Osteocyte (in vitro differentiated cells): ENCODE measurements at regions not wholly inside any gene's neighbourhood (a gene's known extent, or its start where the extent isn't known, plus 50 kb on each side); places are given as distances from the start of the nearest gene placed in this dataset.

ENCODE experiments used
- DNase-seq: peaks from one replicate; pipeline ENCODE4 v3.0.0; 2021; ENCODE audit warnings: mixed read lengths; ENCODE audit not compliant: unreplicated experiment; ENCODE audit errors: extremely low spot score
- H3K27ac Mint-ChIP-seq: one replicate; pipeline ENCODE4 v1.8.0; 2021; ENCODE audit warnings: mild to moderate bottlenecking, mixed read lengths; ENCODE audit not compliant: unreplicated experiment
- H3K27me3 Mint-ChIP-seq: one replicate; pipeline ENCODE4 v1.8.0; 2021; ENCODE audit warnings: mixed read lengths; ENCODE audit not compliant: unreplicated experiment
- H3K36me3 Mint-ChIP-seq: one replicate; pipeline ENCODE4 v1.8.0; 2021; ENCODE audit warnings: mixed read lengths; ENCODE audit not compliant: unreplicated experiment
- H3K4me1 Mint-ChIP-seq: one replicate; pipeline ENCODE4 v1.8.0; 2021; ENCODE audit warnings: mixed read lengths; ENCODE audit not compliant: unreplicated experiment
- H3K4me3 Mint-ChIP-seq: one replicate; pipeline ENCODE4 v1.8.0; 2021; ENCODE audit warnings: mild to moderate bottlenecking, moderate library complexity, mixed read lengths; ENCODE audit not compliant: unreplicated experiment
- H3K9me3 Mint-ChIP-seq: one replicate; pipeline ENCODE4 v1.8.0; 2021; ENCODE audit warnings: mixed read lengths; ENCODE audit not compliant: unreplicated experiment
- TF ChIP-seq, protein P1 (sequence below): fragments of 200-600 bp; sonication (generic); IDR thresholded peaks from 2 replicates; pipeline ENCODE4 v1.5.0; 2021; ENCODE audit warnings: antibody characterized with exemption, mild to moderate bottlenecking, moderate library complexity

DNA sequence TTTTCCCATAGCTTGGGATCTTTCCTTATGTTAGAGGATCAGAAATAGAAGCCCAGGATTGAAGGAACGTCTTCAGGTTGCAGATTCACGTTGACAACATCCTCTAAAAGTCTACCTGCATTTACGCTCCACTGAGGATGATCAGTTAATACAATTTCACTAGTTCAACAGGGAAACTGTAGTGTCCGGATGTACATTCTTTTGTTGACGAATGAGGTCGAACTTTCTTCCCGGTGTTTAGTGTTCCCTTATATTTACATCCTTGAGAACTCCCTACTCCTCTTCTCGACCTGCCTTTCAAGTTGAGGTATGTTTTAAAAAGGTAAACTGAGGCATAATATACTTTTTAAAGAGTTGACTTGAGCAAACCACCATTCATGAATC lies 74.8 kb downstream of the SIK1 start:
- no peak for DNase-seq
- no peaks in the 10 kb centered on the region for H3K36me3 Mint-ChIP-seq
- no peaks in the 10 kb centered on the region for H3K9me3 Mint-ChIP-seq

DNA sequence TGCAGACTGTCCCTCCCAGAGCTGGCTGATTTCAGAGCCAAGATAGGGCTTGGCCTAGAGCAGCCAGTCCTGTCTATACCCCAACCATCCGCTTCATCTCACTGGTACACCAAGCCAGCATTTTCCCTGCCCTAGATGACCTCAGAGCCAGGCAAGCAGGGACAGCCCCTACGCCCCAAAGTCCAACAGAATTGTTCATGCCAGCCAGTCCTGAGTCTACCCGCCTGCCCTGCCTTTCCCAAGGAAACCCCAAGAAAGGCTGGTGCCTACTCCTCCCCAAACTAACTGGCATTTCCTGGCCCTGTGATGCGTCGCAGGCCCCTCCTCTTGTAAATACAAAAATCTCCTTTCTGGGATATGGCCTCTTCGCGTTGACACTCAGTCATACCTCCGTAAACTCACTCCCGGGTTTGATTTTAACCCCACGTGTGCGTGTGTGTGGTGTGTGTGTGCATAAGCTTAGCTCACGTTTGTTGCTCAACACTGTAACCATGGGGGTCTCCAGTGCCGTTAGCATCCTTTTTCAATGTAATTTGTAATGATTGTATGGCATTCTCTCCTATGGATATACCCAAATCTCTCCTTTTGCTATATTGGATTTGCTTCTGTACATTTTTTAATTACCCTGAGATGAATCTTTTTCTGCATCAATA lies 75.3 kb downstream of the SIK1 start:
- H3K27me3 Mint-ChIP-seq: no peaks in the 10 kb centered on the region
- H3K9me3 Mint-ChIP-seq: no peaks in the 10 kb centered on the region
- DNase-seq: no peak
- TF ChIP-seq, protein P1, sequence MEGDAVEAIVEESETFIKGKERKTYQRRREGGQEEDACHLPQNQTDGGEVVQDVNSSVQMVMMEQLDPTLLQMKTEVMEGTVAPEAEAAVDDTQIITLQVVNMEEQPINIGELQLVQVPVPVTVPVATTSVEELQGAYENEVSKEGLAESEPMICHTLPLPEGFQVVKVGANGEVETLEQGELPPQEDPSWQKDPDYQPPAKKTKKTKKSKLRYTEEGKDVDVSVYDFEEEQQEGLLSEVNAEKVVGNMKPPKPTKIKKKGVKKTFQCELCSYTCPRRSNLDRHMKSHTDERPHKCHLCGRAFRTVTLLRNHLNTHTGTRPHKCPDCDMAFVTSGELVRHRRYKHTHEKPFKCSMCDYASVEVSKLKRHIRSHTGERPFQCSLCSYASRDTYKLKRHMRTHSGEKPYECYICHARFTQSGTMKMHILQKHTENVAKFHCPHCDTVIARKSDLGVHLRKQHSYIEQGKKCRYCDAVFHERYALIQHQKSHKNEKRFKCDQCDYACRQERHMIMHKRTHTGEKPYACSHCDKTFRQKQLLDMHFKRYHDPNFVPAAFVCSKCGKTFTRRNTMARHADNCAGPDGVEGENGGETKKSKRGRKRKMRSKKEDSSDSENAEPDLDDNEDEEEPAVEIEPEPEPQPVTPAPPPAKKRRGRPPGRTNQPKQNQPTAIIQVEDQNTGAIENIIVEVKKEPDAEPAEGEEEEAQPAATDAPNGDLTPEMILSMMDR: no peak
- H3K4me1 Mint-ChIP-seq: peaks cover 3% of the 10 kb centered on the region
- H3K36me3 Mint-ChIP-seq: no peaks in the 10 kb centered on the region
- no peak overlapping the region for H3K4me3 Mint-ChIP-seq
- no peak overlapping the region for H3K27ac Mint-ChIP-seq

More for the DNA sequence above, 74.8 kb downstream of the SIK1 start:
- H3K27me3 Mint-ChIP-seq: no peaks in the 10 kb centered on the region
- H3K4me3 Mint-ChIP-seq: no peak overlapping the region
- H3K4me1 Mint-ChIP-seq: peaks cover 3% of the 10 kb centered on the region
- no peak overlapping the region for H3K27ac Mint-ChIP-seq
- TF ChIP-seq, protein P1: no peak

DNA sequence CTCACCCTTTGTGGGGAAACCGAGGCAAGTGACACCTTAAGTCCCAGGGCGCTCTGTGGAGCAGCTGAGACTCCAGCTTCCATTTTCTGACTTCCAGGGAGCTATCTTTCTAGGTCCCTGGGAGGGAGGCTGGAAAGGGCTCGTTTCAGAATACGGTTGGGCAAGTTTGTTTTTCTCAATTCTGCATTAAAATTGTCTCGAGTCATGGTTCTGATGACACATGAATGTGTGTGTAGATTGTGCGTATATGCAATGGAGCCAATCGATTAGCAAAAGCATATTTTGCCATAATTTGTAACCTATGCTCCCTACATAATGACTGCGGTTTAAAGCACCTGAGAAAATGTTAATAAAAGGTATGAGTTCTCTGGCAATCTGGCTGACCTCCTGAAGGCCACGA lies 77.3 kb downstream of the SIK1 start:
- Mint-ChIP-seq H3K9me3 (no peaks in the 10 kb centered on the region), H3K4me1 (peaks cover 7% of the 10 kb centered on the region), H3K27ac (no peak overlapping the region), H3K36me3 (no peaks in the 10 kb centered on the region), H3K27me3 (no peaks in the 10 kb centered on the region), H3K4me3 (no peak overlapping the region)
- no peak for DNase-seq
- TF ChIP-seq, protein P1: no peak

DNA sequence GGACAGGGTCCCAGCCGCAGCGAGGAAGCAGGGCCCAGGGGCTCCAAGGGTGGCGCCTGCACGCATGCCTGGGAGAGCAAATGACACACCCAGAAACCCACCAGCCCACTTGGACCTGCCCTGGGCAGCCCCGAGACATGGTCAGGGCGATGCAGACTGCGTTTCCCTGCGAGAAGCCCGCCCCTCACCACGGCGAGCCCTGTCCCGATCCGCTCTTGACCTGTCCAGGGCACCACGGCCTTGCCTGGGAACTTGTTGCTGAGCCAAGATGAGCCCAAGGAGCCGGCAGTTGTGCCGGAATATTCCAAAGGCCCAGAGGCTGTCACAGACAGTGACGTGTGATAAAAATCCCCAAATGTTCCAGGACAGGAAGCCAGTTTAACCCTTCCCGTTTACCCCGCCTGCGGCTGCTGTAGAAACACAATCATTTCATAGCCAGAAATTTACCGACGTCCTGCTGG lies 78.1 kb downstream of the SIK1 start:
- no peaks in the 10 kb centered on the region for H3K27me3 Mint-ChIP-seq
- no peaks in the 10 kb centered on the region for H3K9me3 Mint-ChIP-seq
- no peaks in the 10 kb centered on the region for H3K36me3 Mint-ChIP-seq
- DNase-seq: no peak
- TF ChIP-seq, protein P1: no peak
- peaks cover 12% of the 10 kb centered on the region for H3K4me1 Mint-ChIP-seq
- no peak overlapping the region for H3K4me3 Mint-ChIP-seq
- H3K27ac Mint-ChIP-seq: peak overlapping the region; percentile 34

DNA sequence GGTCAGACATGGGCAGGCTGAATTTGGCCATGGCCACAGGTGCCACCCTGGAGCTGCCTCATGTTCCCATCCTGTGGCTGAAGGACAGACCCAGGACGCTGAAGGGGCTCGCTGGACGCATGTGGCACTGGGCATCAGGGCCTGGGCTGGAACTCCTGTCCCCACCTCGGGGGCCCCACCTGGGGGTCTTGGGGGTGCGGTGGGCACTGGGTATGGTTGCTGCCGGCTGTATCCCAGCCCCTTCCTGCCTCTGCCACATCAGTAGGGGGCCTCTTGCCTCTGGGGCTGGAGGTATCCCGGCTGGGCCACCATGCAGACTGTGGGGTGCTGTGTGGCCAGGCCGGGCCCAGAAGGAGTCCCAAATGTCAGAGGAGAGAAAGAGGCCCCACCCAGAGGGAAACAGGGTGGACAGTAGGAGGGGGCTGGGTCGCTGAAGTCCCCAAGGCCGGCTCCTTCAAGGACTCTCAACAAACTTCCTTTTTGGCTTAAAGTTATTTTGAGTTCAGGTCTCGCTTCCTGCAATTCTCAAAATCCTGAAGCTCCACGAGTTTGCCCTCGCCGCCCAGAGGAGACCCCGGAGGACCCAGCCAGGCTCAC lies 78.7 kb downstream of the SIK1 start:
- H3K9me3 Mint-ChIP-seq: no peaks in the 10 kb centered on the region
- H3K36me3 Mint-ChIP-seq: no peaks in the 10 kb centered on the region
- H3K27ac Mint-ChIP-seq: peak overlapping the region; percentile 34
- no peak for DNase-seq
- TF ChIP-seq, protein P1: no peak
- no peaks in the 10 kb centered on the region for H3K27me3 Mint-ChIP-seq
- no peak overlapping the region for H3K4me3 Mint-ChIP-seq
- H3K4me1 Mint-ChIP-seq: peaks cover 13% of the 10 kb centered on the region
